HCT116 (cell line): ENCODE measurements at regions not wholly inside any gene's neighbourhood (a gene's known extent, or its start where the extent isn't known, plus 50 kb on each side); places are given as distances from the start of the nearest gene placed in this dataset.
"Not testable (repeated sequence)": the region's sequence is repeated elsewhere in the genome, so short reads cannot be mapped to it uniquely, and the experiment has no call there.

Experiments
- CTCF ChIP-seq, 3 experiments: fragments of 200-600 bp in 1 of 3; sonication (generic) in 1 of 3; IDR thresholded peaks in 2 of 3; conservative IDR thresholded peaks in 1 of 3; 2 replicates each; pipeline ENCODE4 v1.5.1; 2012 to 2017; ENCODE audit warnings: low read depth in 2 of 3, low read length in 2 of 3, antibody characterized with exemption in 1 of 3, borderline replicate concordance in 1 of 3, control low read depth in 1 of 3, mild to moderate bottlenecking in 1 of 3, mixed read lengths in 1 of 3, mixed run types in 1 of 3, moderate library complexity in 1 of 3; ENCODE audit not compliant: insufficient read depth in 1 of 3
- ELF1 ChIP-seq: IDR thresholded peaks from 2 replicates; pipeline ENCODE4 v1.6.1; 2012; ENCODE audit warnings: low read depth, borderline replicate concordance
- EZH2 ChIP-seq: fragments of 200-600 bp; sonication (generic); IDR thresholded peaks from 2 replicates; pipeline ENCODE4 v1.6.1; 2017; ENCODE audit warnings: antibody characterized with exemption, mixed run types
- JUND ChIP-seq: IDR thresholded peaks from 2 replicates; pipeline ENCODE4 v1.6.1; 2012
- POLR2AphosphoS5 ChIP-seq: IDR thresholded peaks from 2 replicates; pipeline ENCODE4 v1.6.1; 2011; ENCODE audit warnings: mild to moderate bottlenecking, low read depth, low read length, moderate library complexity
- REST ChIP-seq: IDR thresholded peaks from 2 replicates; pipeline ENCODE4 v1.6.1; 2012; ENCODE audit warnings: low read depth
- SIN3A ChIP-seq: IDR thresholded peaks from 2 replicates; pipeline ENCODE4 v1.6.1; 2012; ENCODE audit warnings: low read depth
- YY1 ChIP-seq: IDR thresholded peaks from 2 replicates; pipeline ENCODE4 v1.6.1; 2011; ENCODE audit warnings: low read length, low read depth, moderate library complexity, mild to moderate bottlenecking; ENCODE audit not compliant: insufficient replicate concordance; ENCODE audit errors: extremely low read depth
- TF ChIP-seq, protein P1 (sequence below): IDR thresholded peaks from 2 replicates; pipeline ENCODE4 v1.6.1; 2011; ENCODE audit warnings: mild to moderate bottlenecking, low read length, moderate library complexity; ENCODE audit not compliant: insufficient replicate concordance; ENCODE audit errors: extremely low read depth

GRCh38 chr2:173573782-173574181, 219.1 kb downstream of the CDCA7 start:
- not testable (repeated sequence) for TF ChIP-seq CTCF (IDR thresholded peaks at IDR 0.05 in 2 of 3, conservative IDR thresholded peaks at IDR 0.05 in 1 of 3; ENCODE audit: borderline replicate concordance in 1 of 3, insufficient read depth in 1 of 3, low read depth in 2 of 3, low read length in 2 of 3); YY1; POLR2AphosphoS5; SIN3A; EZH2; JUND; REST; ELF1
- TF ChIP-seq, protein P1, sequence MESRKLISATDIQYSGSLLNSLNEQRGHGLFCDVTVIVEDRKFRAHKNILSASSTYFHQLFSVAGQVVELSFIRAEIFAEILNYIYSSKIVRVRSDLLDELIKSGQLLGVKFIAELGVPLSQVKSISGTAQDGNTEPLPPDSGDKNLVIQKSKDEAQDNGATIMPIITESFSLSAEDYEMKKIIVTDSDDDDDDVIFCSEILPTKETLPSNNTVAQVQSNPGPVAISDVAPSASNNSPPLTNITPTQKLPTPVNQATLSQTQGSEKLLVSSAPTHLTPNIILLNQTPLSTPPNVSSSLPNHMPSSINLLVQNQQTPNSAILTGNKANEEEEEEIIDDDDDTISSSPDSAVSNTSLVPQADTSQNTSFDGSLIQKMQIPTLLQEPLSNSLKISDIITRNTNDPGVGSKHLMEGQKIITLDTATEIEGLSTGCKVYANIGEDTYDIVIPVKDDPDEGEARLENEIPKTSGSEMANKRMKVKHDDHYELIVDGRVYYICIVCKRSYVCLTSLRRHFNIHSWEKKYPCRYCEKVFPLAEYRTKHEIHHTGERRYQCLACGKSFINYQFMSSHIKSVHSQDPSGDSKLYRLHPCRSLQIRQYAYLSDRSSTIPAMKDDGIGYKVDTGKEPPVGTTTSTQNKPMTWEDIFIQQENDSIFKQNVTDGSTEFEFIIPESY, result not testable (repeated sequence)
